GM18907 (cell line): ENCODE measurements at regions not wholly inside any gene's neighbourhood (a gene's known extent, or its start where the extent isn't known, plus 50 kb on each side); places are given as distances from the start of the nearest gene placed in this dataset.
"Not testable (repeated sequence)": the region's sequence is repeated elsewhere in the genome, so short reads cannot be mapped to it uniquely, and the experiment has no call there.

Experiments
- ATAC-seq: cut with Tn5 transposase; IDR thresholded peaks from one replicate; pipeline ENCODE4 v1.9.1; 2021; ENCODE audit warnings: mild to moderate bottlenecking, moderate library complexity; ENCODE audit not compliant: unreplicated experiment

GRCh38 chr18:67143028-67143427 lies 373.5 kb downstream of the DSEL start:
- ATAC-seq: no peak

DNA sequence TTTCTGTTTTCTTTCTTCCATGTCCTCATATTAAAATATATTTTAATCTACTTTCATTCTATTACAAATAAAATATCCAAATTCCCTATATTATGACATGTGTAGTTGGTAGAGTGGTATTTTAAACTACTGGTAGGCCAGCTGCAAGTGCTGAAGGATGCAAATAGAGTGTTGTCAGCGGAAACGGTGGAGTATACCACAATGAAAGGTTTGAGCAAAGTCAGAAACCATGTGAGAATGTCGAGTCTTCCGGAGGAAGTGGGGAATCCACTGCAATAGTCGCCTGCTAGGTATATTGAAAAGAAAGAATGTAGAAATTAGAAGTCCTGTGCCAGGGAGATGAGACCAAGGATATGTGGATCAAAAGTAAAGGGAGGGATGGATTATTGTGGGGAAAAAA lies 373.9 kb downstream of the DSEL start:
- no peak for ATAC-seq

GRCh38 chr18:67140495-67140894 lies 376.0 kb downstream of the DSEL start:
- no peak for ATAC-seq

GRCh38 chr18:67139899-67140298 lies 376.6 kb downstream of the DSEL start:
- no peak for ATAC-seq

- no peak for ATAC-seq
Observed at GRCh38 chr18:67135981-67136380, 380.5 kb downstream of the DSEL start.

DNA sequence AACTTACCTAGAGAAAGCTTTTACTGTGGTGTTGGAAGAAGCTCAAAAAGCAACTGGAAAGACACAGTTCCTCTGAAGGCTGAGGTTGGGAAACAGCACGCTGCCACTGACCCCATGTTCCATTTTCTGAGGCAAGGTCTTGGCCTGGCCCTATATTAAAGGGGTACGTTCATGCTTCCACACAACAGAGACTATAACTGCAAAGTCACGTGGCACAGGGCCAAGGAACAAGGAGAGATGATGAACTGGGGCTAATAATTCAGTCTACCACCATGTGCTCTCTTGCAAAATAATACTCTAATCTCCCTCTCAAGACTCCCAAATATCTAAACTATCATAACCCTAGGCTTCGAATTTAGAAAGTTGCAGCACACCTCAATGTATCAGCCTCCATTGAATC lies 381.6 kb downstream of the DSEL start:
- no peak for ATAC-seq

DNA sequence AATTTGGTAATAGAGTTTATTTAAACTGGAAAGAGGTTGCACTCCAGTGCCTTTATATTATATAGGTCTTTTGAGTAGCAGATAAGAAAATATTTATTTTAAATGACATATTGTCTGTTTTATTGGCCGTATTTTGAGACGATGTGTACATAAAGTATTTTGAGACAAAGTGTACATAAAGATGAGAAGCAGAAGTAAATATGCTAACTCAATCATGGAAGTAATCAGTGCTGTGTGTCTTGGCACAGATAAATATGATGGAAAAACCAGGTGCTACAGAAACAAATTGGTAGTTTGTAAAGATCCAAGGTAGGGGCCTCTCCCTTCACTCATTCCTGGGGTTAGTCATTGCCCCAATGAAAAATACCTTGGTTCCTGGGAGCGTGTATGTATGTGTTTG lies 382.9 kb downstream of the DSEL start:
- no peak for ATAC-seq

- no peak for ATAC-seq
Observed at GRCh38 chr18:67132919-67133318, 383.6 kb downstream of the DSEL start.

DNA sequence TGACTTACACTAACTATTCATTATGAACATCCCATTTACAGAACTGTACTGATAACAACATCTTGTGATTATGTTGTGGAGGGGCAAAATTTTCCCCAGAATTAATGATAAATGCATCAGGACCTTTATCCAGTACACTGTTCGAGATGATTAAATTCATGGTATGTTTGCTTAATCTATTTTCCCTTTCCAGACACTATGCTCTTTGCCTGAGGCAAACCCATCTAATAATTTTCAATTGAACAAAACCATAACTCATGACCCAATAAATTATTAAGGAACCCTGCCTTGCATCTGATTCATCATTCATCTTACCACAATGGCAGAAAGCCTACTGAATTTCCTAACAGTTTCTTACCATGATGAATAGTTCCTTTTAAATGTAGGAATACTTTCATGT lies 385.0 kb downstream of the DSEL start:
- no peak for ATAC-seq

DNA sequence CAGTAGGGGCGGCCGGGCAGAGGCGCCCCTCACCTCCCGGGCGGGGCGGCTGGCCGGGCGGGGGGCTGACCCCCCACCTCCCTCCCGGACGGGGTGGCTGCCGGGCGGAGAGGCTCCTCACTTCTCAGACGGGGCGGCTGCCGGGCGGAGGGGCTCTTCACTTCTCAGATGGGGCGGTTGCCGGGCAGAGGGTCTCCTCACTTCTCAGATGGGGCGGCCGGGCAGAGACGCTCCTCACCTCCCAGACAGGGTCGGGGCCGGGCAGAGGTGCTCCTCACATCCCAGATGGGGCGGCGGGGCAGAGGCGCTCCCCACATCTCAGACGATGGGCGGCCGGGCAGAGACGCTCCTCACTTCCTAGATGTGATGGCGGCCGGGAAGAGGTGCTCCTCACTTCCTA lies 389.8 kb downstream of the DSEL start:
- not testable (repeated sequence) for ATAC-seq

DNA sequence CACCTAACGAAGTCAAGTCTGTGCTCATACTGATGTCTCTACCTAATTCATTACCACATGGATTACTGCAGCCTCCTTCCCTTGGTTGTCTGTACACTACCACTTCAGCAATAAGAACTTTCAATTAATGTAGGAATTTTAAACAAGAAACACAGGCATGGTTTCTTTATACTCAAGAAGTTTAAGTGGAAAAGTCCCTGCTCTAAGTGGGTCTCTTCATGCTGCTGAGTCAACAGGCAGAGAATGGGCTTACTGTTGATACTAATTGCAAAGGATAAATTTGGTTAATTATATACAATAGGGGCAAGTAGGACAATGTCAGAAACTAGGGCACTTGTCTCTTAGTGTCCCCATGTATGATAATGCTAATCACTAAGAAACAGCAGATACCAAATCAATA lies 392.6 kb downstream of the DSEL start:
- no peak for ATAC-seq

GRCh38 chr18:67117804-67118203 lies 398.7 kb downstream of the DSEL start:
- no peak for ATAC-seq

DNA sequence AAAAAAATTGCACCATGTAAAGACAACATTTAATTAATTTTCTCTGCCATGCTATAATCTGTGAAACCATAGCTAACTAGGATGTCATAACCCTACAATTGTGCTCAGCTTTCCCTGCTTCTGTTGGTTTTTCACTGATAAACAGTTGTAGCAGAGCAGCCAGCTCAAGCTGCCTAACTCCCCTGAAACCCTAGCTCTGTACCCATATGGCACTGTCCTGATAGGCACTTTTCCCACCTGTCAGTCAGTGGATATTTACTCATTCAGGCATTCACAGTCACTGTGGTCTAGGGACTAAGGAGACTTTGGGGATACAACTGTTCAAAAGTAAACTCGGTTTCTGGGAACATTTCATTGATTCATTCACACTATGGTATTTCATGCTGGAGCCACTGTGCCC lies 407.0 kb downstream of the DSEL start:
- no peak for ATAC-seq

- no peak for ATAC-seq
Observed at GRCh38 chr18:67108894-67109293, 407.6 kb downstream of the DSEL start.

- peak; percentile 87 for ATAC-seq
Observed at GRCh38 chr18:67104700-67105284, 411.7 kb downstream of the DSEL start.

- ATAC-seq: no peak
Observed at GRCh38 chr18:67094123-67094522, 422.4 kb downstream of the DSEL start.

GRCh38 chr18:67092141-67092540 lies 424.4 kb downstream of the DSEL start:
- ATAC-seq: no peak

DNA sequence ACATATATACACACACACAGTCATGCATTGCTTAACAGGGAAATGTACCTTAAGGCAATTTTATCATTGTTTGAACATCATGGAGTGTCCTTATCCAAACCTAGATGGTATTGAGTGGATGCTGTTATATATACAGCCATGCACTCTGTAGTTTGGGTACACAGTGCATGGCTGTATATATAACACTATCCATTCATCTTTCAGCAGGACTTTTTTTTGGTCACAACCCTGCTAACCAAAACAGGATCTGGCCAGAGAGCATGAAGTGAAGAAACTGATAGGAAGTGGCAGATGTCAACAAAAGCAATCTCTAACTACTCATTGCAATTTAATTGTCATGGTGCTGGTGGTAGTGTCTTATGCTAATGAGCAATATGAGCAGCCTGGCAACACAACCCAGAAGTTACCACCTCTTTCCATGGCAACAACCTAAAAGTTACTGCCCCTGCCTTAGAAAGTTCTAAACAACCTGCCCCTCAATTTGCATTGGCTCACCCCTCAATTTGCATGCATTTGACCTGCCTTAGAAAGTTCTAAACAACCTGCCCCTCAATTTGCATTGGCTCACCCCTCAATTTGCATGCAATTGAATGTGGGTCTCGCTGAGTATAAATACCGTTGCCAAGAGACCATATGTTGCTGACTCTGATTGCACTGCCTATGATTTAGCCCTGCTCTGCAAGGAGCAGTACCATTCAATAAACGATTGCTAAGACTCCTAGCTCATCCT lies 434.9 kb downstream of the DSEL start:
- ATAC-seq: no peak

- ATAC-seq: no peak
Observed at GRCh38 chr18:67080601-67081000, 435.9 kb downstream of the DSEL start.

- ATAC-seq: no peak
Observed at GRCh38 chr18:67074309-67074708, 442.2 kb downstream of the DSEL start.

DNA sequence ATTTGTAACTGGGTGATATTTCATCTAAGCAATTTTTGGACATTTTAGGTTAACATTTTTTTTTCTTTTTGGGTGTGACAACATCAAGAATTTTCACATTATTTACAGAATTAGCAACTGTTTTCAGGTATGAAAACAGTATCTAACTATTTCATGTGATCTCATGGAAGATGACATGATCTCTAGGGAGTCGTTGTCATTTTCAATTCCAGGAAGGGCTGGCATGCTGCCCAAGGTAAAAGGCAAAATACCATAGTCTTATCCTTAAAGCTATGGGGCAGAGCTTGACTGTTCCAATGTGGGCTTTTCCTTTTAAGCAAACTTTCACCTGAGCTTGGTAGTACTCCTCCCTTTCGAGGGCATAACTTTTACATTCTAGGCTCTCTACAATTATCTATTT lies 443.7 kb downstream of the DSEL start:
- no peak for ATAC-seq

- ATAC-seq: no peak
Observed at GRCh38 chr18:67068608-67069007, 447.9 kb downstream of the DSEL start.

- ATAC-seq: no peak
Observed at GRCh38 chr18:67047334-67047733, 443.4 kb upstream of the CDH19 start.
